K562 (cell line): ENCODE measurements at regions not wholly inside any gene's neighbourhood (a gene's known extent, or its start where the extent isn't known, plus 50 kb on each side); places are given as distances from the start of the nearest gene placed in this dataset.

ENCODE experiments used
- ATAC-seq: fragments of 200-7000 bp; cut with Tn5 transposase; 3 replicates; pipeline ENCODE4 v1.9.1; 2020; ENCODE audit warnings: moderate library complexity
- BruUV-seq: library from RNA; stranded (reverse); fragments of 400-500 nt; replicated peaks from 2 replicates; lab custom pipeline; 2021; lab: Mats Ljungman, UMichigan
- CTCF ChIA-PET: fragments of 300-600 bp; formaldehyde crosslinking; extraction: SDS; loops from one replicate; lab custom pipeline; 2021; ENCODE audit warnings: low intra/inter-chr PET ratio; lab: Yijun Ruan, JAX
- POLR2A ChIA-PET: fragments of 300-600, 350-650 bp; sonication (Branson Sonifier 250); formaldehyde crosslinking; extraction: SDS; loops from one replicate; lab custom pipeline; 2021; ENCODE audit warnings: antibody characterized with exemption, inconsistent platforms; lab: Yijun Ruan, JAX
- DNase-seq, 4 experiments: peaks; one replicate each; pipeline versions ENCODE4 v3.0.0 to v3.0.0-alpha.2; 2011 to 2018; ENCODE audit warnings: low spot score in 3 of 4, mixed read lengths in 3 of 4; ENCODE audit errors: extremely low read depth in 1 of 4
- FAIRE-seq: peaks from 2 replicates; lab custom pipeline; 2011; peaks lifted over from hg19 to GRCh38; lab: Jason Lieb, UNC
- H2AFZ ChIP-seq: 2 replicates; pipeline ENCODE4 v1.6.0; 2011; ENCODE audit warnings: low read depth, low read length, control low read depth, inconsistent platforms
- H3K27ac ChIP-seq: fragments of 200-600 bp; 3 replicates; pipeline ENCODE4 v1.8.0; 2011; ENCODE audit warnings: low read depth, mild to moderate bottlenecking, control low read depth, inconsistent platforms, low read length, moderate library complexity, mixed read lengths; ENCODE audit errors: extremely low read depth
- H3K27me3 ChIP-seq, 2 experiments: fragments of 300-600 bp in 1 of 2; 2 replicates in 1 of 2; 3 replicates in 1 of 2; pipeline versions ENCODE4 v1.6.0 to v1.8.0; 2011; ENCODE audit warnings: inconsistent platforms in 2 of 2, low read length in 2 of 2, mild to moderate bottlenecking in 1 of 2, mixed read lengths in 1 of 2, moderate library complexity in 1 of 2; ENCODE audit not compliant: control insufficient read depth in 2 of 2, insufficient read depth in 2 of 2
- H3K36me3 ChIP-seq: fragments of 300-600 bp; 3 replicates; pipeline ENCODE4 v1.8.0; 2011; ENCODE audit warnings: mild to moderate bottlenecking, low read length, inconsistent platforms; ENCODE audit not compliant: control insufficient read depth, insufficient read depth
- H3K4me1 ChIP-seq, 2 experiments: fragments of 200-600 bp in 1 of 2; replicated peaks in 1 of 2; 2 replicates in 1 of 2; 3 replicates in 1 of 2; pipeline versions ENCODE4 v1.5.1 to v1.8.0; 2011; ENCODE audit warnings: inconsistent platforms in 2 of 2, low read length in 2 of 2, mild to moderate bottlenecking in 1 of 2, mixed read lengths in 1 of 2, moderate library complexity in 1 of 2; ENCODE audit not compliant: control insufficient read depth in 2 of 2, insufficient read depth in 2 of 2
- H3K4me2 ChIP-seq: 2 replicates; pipeline ENCODE4 v1.6.1; 2011; ENCODE audit warnings: low read length, control low read depth, inconsistent platforms, mixed read lengths; ENCODE audit not compliant: insufficient read depth
- H3K4me3 ChIP-seq: fragments of 200-600 bp; sonication (generic), shearing (Covaris generic); 2 replicates; pipeline ENCODE4 v1.5.1; 2016; ENCODE audit warnings: control low read depth, inconsistent platforms
- H3K79me2 ChIP-seq: fragments of 200-600 bp; 3 replicates; pipeline ENCODE4 v1.8.0; 2011; ENCODE audit warnings: low read length, inconsistent platforms; ENCODE audit not compliant: control insufficient read depth, insufficient read depth
- H3K9ac ChIP-seq, 2 experiments: 2 replicates each; pipeline versions ENCODE4 v1.6.0 to v1.6.1; 2011; ENCODE audit warnings: low read depth in 2 of 2, low read length in 2 of 2, control low read depth in 1 of 2, inconsistent platforms in 1 of 2, mild to moderate bottlenecking in 1 of 2, mixed read lengths in 1 of 2; ENCODE audit not compliant: insufficient read depth in 1 of 2
- H3K9me1 ChIP-seq: one replicate; pipeline ENCODE4 v1.6.0; 2011; ENCODE audit warnings: inconsistent platforms, mild to moderate bottlenecking, low read length, moderate library complexity; ENCODE audit not compliant: control insufficient read depth, insufficient read depth
- H3K9me3 ChIP-seq: replicated peaks from 2 replicates; pipeline ENCODE4 v1.5.1; 2011; ENCODE audit warnings: low read depth, low read length, inconsistent platforms; ENCODE audit not compliant: control insufficient read depth, insufficient read depth
- H4K20me1 ChIP-seq: replicated peaks from 2 replicates; pipeline ENCODE4 v1.6.1; 2011; ENCODE audit warnings: low read length, inconsistent platforms, mixed read lengths; ENCODE audit not compliant: control insufficient read depth, insufficient read depth
- FOSL1 ChIP-seq: fragments of 200-800 bp; sonication (Bioruptor generic); conservative IDR thresholded peaks from 2 replicates; pipeline ENCODE4 v1.6.1; 2016; ENCODE audit warnings: missing genetic modification characterization, missing compliant biosample characterization
- FUS ChIP-seq: fragments of 200-400 bp; formaldehyde crosslinking; optimal IDR thresholded peaks from 2 replicates; pipeline ENCODE3; 2017; ENCODE audit warnings: low read depth, low read length
- HOXB6 ChIP-seq: fragments of 250-450 bp; sonication (Bioruptor Pico); IDR thresholded peaks from 2 replicates; pipeline ENCODE4 v1.5.1; 2022; ENCODE audit warnings: mild to moderate bottlenecking, borderline replicate concordance
- RFX7 ChIP-seq: fragments of 250-450 bp; sonication (Bioruptor Pico); IDR thresholded peaks from 2 replicates; pipeline ENCODE4 v1.5.1; 2021; ENCODE audit warnings: mild to moderate bottlenecking
- SP2 ChIP-seq: IDR thresholded peaks from 2 replicates; pipeline ENCODE4 v1.6.1; 2011; ENCODE audit warnings: mild to moderate bottlenecking, low read depth, low read length, moderate library complexity; ENCODE audit not compliant: poor library complexity, severe bottlenecking; ENCODE audit errors: extremely low read depth
- TBL1XR1 ChIP-seq, 2 experiments: IDR thresholded peaks; 2 replicates each; pipeline ENCODE4 v1.6.1; 2012; ENCODE audit warnings: improper control_type of control experiment in 2 of 2, low read length in 2 of 2, mild to moderate bottlenecking in 1 of 2
- ZNF121 ChIP-seq: sonication (generic); formaldehyde crosslinking; conservative IDR thresholded peaks from 2 replicates; pipeline ENCODE4 v1.8.0; 2022; ENCODE audit warnings: missing genetic modification reagents
- ZNF143 ChIP-seq: sonication (generic); formaldehyde crosslinking; IDR thresholded peaks from 2 replicates; pipeline ENCODE4 v1.9.0; 2022; ENCODE audit warnings: mild to moderate bottlenecking, missing genetic modification reagents
- ZNF316 ChIP-seq: fragments of 450-650 bp; IDR thresholded peaks from 2 replicates; pipeline ENCODE4 v1.6.1; 2016
- WGBS: fragments of 100-300 bp; shearing (Covaris generic); methylation state at CpG from one replicate; pipeline ENCODE4 v1.1.6; 2016; ENCODE audit warnings: low coverage, mixed read lengths; ENCODE audit not compliant: insufficient coverage; ENCODE audit errors: missing lambda C conversion rate; 5-methylcytosine and 5-hydroxymethylcytosine counted together
- in situ Hi-C: fragments of 300-500 bp; cut with MboI; formaldehyde crosslinking; loops from 4 replicates; pipeline ENCODE4 v1.15.0; 2018; ENCODE audit warnings: inconsistent platforms, mixed read lengths
- intact Hi-C: fragments of 100-400 bp; cut with micrococcal nuclease; formaldehyde crosslinking; loops from 2 replicates; pipeline ENCODE4 v1.14.2; 2022

GRCh38 chr5:97363577-97363976, 180.5 kb upstream of the RIOK2 start:
- H3K9me3 ChIP-seq, result 0 out of 2 replicates have a peak, but pooled peaks cover under 1% of the 10 kb centered on the region
- ChIA-PET POLR2A (no interaction called here), CTCF (no interaction called here)
- no peaks in the 10 kb centered on the region for H3K79me2 ChIP-seq
- H3K9ac ChIP-seq, result no peak overlapping the region
- no peak for TF ChIP-seq FUS
- no peak for TF ChIP-seq ZNF121 (CRISPR knock-in tag)
- no peak for TF ChIP-seq SP2
- no peak for TF ChIP-seq ZNF316
- TF ChIP-seq TBL1XR1 (IDR thresholded peaks at IDR 0.05; ENCODE audit: low read length in 2 of 2), result no peak
- no peak for TF ChIP-seq ZNF143 (CRISPR knock-in tag)
- TF ChIP-seq FOSL1 (tag), result no peak
- no peak for TF ChIP-seq HOXB6 (CRISPR knock-in tag)
- TF ChIP-seq RFX7 (CRISPR knock-in tag), result no peak
- WGBS, result 0% methylated on average over 3 of the region's 3 CpGs
- no peak overlapping the region for H2AFZ ChIP-seq
- ATAC-seq (no peak), DNase-seq (no peak), FAIRE-seq (no peak)
- no peak overlapping the region for H3K27ac ChIP-seq
- no peaks in the 10 kb centered on the region for H3K27me3 ChIP-seq
- H3K36me3 ChIP-seq, result no peaks in the 10 kb centered on the region
- no peak overlapping the region for H3K4me3 ChIP-seq
- H3K9me1 ChIP-seq, result no peaks in the 10 kb centered on the region
- no peaks in the 10 kb centered on the region for H4K20me1 ChIP-seq
- BruUV-seq, result no TSS peak
- no peaks in the 10 kb centered on the region for H3K4me1 ChIP-seq
- H3K4me2 ChIP-seq, result no peak overlapping the region
- intact Hi-C loops (no loop called here), in situ Hi-C loops (no loop called here)
